Posterior cingulate gyrus (tissue), 11 donors: ENCODE measurements at regions not wholly inside any gene's neighbourhood (a gene's known extent, or its start where the extent isn't known, plus 50 kb on each side); places are given as distances from the start of the nearest gene placed in this dataset.
"Not testable (repeated sequence)": the region's sequence is repeated elsewhere in the genome, so short reads cannot be mapped to it uniquely, and the experiment has no call there.

Experiments
- DNase-seq, 10 donors: peaks; one replicate each; pipeline versions ENCODE4 v3.0.0 to v3.0.0-alpha.2; 2020 to 2021; ENCODE audit warnings: mixed read lengths in 3 of 10
- intact Hi-C: fragments of 100-400 bp; cut with DNase I; formaldehyde crosslinking; loops from one replicate; pipeline ENCODE4 v1.15.1; 2023

- intact Hi-C loops: no loop called here
- DNase-seq: no peak
These were observed 349.6 kb upstream of the IRX2 start for GRCh38 chr5:3100921-3101551.

GRCh38 chr5:3099954-3100353, 348.5 kb upstream of the IRX2 start:
- no peak for DNase-seq
- intact Hi-C loops: no loop called here

DNA sequence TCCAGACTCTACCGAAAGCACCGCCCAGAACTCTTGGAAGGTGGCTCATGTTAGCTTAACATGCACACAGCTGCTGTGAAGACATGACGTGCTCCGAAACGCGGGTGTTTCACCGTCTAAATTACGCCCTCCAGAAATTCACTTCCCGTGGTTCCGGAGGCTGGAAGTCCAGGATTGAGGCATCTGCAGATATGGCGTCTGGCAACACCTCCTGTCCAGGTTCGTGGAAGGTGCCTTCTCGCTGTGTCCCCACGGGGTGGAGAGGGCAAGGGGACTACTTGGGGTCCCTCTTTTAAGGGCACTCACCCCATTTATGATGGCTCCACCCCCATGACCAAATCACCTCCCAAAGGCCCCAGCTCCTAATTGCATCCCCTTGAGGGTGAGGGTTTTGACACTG, 348.0 kb upstream of the IRX2 start:
- intact Hi-C loops: no loop called here
- DNase-seq: no peak

GRCh38 chr5:3098821-3099220, 347.3 kb upstream of the IRX2 start:
- intact Hi-C loops: no loop called here
- no peak for DNase-seq

DNA sequence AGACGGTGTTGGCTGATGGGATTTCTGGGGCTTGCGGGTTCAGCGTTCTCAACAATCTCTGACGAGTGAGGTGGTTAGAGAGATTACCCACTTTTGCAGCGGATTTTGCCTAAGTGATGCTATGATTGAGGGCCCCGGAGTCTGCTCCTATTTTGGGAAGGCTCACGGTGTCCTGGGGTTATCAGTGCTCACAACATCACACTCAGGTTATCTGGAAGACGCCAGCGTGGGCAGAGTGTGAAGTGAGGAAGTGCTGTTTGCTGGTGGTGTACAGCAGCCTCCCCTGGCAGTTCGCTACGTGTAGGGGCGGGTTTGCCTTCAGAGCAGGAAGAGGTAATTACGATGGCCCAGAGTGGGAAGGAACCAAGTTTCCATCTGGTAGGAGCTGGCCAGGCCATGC, 341.2 kb upstream of the IRX2 start:
- intact Hi-C loops: no loop called here
- DNase-seq: no peak

DNA sequence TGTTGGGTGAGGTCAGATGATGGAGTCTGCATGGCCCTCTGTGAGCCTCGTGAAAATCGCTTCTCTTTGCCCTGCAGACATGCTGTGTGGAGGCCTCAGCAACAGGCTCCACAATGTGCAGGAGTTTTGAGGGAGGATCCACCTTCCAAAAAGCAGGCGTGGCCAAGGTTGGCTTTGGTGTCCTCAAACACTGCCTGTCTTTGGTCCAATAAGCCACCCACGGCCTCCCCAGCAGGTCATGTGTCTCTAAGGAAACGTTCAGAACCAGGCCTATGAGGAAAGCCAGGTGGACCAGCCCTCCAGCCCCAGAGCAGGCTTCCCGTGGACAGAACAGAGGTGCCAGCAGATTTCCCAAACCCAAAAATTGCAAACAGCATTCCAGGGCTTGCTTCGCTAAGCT, 340.7 kb upstream of the IRX2 start:
- intact Hi-C loops: no loop called here
- no peak for DNase-seq

- intact Hi-C loops: no loop called here
- no peak for DNase-seq
These were observed 339.7 kb upstream of the IRX2 start for GRCh38 chr5:3091040-3091774.

DNA sequence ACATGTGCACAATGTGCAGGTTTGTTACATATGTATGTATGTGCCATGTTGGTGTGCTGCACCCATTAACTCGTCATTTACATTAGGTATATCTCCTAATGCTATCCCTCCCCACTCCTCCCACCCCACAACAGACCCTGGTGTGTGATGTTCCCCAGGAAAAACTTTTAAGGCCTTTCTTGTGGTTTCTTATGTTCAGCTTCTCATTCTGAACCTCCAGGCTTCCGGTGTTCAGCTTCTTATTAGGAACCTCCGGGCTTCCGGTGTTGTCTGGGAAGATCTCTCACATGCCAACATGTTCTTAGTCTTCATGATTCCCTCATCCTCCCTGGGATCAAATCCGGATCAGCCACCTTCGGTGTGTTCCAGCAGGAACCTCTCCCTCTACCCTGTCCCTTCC, 338.8 kb upstream of the IRX2 start:
- intact Hi-C loops, DNase-seq: not testable (repeated sequence)

DNA sequence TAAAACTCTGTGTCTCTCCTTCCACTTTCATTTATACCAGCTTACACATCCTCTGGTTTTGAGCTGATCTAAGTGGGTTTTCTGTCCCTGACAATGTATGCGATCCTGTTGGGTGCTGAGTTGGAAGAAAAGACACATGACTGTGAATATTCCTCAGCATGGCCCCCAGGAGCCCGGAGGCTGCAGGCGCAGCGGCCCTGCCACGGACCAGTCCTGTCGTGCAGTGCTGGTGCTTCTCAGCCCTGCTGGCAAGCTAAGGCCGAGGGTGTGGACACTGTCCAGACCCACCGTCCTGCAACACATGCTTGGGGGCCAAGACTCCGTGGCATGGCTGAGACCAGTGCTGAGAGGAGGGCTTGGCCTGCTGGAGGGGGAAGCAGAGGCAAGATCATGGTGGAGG, 328.9 kb upstream of the IRX2 start:
- intact Hi-C loops: no loop called here
- DNase-seq: no peak

DNA sequence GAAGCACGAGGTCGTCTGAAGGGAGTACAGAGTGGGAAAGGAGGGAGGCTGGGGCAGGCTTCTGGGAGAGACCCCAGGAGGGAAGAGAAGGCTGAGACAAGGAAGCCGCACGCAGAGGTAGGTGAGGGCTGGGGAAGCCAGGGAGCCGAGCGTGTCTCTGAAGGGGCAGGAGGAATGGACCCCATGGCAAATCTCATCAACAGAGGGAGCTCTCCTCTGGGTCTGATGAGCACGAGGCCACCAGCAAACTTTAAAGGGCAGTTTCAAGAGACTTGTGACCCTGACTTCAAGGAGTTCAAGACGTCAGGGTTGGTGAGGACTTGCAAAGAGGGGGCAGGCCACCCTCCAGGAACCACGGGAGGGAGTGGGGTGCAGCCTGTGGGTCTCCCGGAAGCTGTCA, 326.2 kb upstream of the IRX2 start:
- intact Hi-C loops: no loop called here
- no peak for DNase-seq

- intact Hi-C loops: no loop called here
These were observed 323.8 kb upstream of the IRX2 start for GRCh38 chr5:3075309-3075708.

DNA sequence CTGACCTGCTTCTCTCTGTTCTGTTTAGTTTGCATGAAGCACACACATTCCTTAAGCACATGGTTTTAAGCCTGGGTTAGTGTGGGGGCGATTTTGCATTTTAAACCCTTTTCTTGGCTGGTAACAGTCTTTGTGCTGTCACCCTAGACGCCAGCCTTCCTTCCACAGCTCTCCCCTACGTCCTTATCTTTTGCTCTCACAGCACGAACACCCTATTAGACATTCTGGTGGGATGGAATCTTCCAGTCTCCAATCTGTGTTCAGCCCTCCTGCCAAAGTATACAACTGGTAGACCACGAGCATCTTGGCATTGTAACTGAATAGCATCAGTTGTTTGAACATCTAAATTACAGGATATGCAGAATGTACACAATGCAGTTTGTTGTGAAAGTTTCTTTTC, 316.9 kb upstream of the IRX2 start:
- no peak for DNase-seq
- intact Hi-C loops: no loop called here

More at GRCh38 chr5:3075309-3075708, 323.8 kb upstream of the IRX2 start:
- DNase-seq: no peak

DNA sequence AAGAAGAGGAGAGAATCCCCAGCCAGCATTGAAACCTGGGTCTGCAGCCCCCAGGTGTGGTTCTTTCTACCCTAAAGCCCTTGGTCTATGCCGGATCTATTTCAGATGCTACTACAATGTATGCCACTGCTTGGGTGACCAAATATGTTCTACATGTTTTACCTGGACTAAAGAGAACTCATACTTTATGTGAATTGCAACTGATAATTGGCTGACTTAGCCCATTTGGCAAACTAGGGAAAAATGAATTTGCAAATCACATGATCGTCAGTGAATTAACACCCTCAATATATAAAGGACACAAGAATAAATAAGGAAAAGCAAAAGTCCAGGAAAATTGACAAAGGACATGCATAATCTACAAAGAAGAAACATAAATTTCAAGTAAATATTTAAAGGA, 308.8 kb upstream of the IRX2 start:
- no peak for DNase-seq
- intact Hi-C loops: no loop called here

GRCh38 chr5:3059488-3059887, 308.0 kb upstream of the IRX2 start:
- peak in 1 of 10 donors; percentile 42 for DNase-seq
- intact Hi-C loops: no loop called here

- no peak for DNase-seq
- intact Hi-C loops: no loop called here
These were observed 307.5 kb upstream of the IRX2 start for GRCh38 chr5:3058942-3059341.

DNA sequence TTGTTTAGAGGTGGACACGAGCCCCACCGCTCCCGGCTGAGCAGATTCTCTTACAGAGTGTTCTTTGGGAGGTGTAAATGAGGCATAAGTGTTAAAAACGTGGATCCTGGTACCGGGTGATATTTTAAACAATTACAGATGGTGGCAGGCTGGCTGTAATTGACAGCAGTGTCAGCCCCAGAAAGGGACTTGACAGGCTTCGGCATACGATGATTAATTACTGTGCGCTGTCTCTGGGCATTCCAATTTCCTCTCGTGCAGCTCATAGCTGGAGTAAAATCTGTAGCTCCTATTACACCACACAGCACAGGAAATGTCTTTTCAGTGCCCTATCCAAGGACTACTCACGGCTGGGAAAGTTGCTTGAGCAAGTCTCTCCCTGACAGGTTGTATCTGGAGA, 305.4 kb upstream of the IRX2 start:
- no peak for DNase-seq
- intact Hi-C loops: no loop called here

DNA sequence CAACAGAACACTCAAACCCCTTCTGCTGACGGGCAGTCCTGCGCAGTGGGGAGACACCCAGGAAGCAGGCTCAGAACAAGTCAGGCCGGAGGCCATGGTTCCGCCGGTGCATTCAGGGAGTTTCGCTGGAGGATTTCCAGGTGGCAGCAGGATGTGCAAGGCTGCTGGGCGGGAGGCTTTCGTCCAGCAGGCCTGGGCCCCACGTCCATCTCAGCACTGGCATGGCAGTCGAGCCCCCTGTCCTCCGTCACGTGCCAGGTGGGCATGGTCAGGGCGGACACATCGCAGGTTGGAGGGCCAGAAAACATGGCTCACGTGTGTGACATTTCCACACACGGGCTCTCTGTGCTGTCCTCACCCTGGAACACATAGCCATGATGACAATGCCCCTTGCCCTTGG, 299.9 kb upstream of the IRX2 start:
- DNase-seq: peak in 1 of 10 donors; percentile 83

DNA sequence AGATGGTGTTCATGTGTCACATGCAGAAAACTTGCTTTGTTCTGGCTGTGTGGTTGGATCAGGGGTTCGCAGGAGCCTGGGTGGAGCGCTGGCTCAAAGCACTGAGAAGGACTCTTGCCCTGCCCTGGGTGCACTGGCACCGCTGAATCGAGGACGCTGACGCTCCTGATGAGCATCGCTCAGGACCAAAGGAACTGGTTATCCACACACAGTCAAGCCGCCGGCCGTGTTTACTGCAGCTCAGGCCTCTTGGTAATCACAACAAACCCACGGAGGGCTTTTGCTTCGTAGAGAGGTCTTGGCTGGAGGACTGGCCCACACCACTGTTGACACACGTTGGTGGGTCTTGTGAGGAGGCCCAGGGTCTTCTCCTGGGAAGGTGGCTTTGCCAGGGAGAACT, 299.4 kb upstream of the IRX2 start:
- no peak for DNase-seq
- intact Hi-C loops: no loop called here

More for the DNA sequence above, 299.9 kb upstream of the IRX2 start:
- intact Hi-C loops: no loop called here

- intact Hi-C loops: no loop called here
- DNase-seq: peak in 1 of 10 donors; percentile 58
These were observed 297.8 kb upstream of the IRX2 start for GRCh38 chr5:3049261-3049660.

DNA sequence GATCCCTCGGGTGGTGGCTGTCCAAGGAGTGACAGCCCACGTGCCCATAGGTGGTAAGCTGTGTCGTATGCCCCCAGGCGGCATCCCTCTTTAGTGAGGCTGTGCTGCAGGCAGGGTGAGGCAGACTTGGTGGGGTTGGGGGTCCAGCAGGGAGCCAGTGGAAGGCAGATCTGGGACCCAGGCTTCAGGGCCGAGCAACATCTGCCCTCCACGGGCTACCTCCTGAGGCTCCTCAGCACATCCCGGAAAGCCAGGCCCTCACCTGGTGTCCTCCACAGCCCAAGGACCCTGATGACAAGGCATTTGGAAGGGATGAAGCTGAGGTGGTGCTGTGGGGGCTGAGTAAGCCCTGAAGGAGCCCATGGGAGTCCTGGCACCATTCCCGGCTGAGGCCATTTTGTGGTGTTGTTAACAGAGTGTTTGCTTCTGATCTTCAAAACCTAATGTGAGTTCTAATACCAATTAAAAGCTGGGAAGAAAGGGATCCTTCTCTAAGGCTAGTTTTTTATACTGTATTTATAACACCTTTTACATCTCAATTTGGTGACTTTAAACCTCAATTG, 295.8 kb upstream of the IRX2 start:
- DNase-seq: peak in 2 of 10 donors; percentile 67 to 71
- intact Hi-C loops: no loop called here

DNA sequence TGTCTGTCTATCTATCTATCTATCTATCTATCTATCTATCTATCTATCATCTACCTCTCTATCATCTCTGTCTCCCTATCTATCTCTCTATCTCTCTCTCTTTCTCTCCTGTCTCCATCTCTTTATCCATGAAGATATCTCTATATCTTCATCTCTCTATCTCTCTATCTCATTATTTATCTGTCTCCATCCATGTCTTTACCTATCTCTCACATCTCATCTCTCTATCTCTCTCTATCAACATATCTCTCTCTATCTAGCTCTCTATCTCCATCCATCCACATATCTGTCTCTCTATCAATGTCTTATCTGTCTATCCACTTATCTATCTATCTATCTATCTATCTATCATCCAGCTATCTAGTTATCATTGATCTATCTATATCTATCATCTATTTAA, 292.1 kb upstream of the IRX2 start:
- intact Hi-C loops: no loop called here
- DNase-seq: no peak

DNA sequence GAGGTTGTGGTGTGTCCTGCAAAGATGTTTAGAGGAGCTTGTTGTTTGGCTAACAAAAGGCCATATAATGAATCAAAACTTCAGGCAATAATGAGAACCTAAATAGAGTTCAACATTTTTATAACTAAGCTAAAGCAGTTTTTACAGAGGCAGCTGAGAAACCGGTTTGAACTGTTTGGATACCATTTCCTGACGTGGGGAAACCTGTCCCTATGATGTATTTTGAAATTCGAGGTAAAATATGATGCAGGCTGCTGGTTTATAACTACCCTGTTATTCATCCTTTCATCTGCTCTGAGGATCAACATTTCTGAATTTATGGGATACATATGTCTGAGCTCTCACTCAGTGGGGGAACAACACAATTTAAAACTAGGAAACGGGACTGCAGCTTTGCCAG, 289.5 kb upstream of the IRX2 start:
- DNase-seq: no peak
- intact Hi-C loops: no loop called here
